Stimulated activated naive B cell treated with anti-CD40 and anti-IgM and Interleukin-4, amounts not matched to agents 10 μg/mL and 1 μg/mL and 100 μg/mL, for 72 hours (primary cell): ENCODE measurements at regions not wholly inside any gene's neighbourhood (a gene's known extent, or its start where the extent isn't known, plus 50 kb on each side); places are given as distances from the start of the nearest gene placed in this dataset.

Source experiments
- ATAC-seq, 2 donors: fragments of 150-1000 bp; cut with Tn5 transposase; replicated peaks; 2 replicates each; pipeline ENCODE4 v1.10.0; 2021; ENCODE audit warnings: moderate library complexity in 1 of 2
- DNase-seq: peaks from one replicate; pipeline ENCODE4 v3.0.0; 2021
- H3K27ac Mint-ChIP-seq: one replicate; pipeline ENCODE4 v1.8.0; 2022; ENCODE audit warnings: mild to moderate bottlenecking, mixed read lengths
- H3K27me3 Mint-ChIP-seq, 2 donors: one replicate each; pipeline ENCODE4 v1.8.0; 2022; ENCODE audit warnings: mixed read lengths in 2 of 2
- H3K36me3 Mint-ChIP-seq, 2 donors: one replicate each; pipeline ENCODE4 v1.8.0; 2022; ENCODE audit warnings: mixed read lengths in 2 of 2, mild to moderate bottlenecking in 1 of 2
- H3K4me1 Mint-ChIP-seq, 2 donors: one replicate each; pipeline ENCODE4 v1.8.0; 2022; ENCODE audit warnings: mixed read lengths in 2 of 2, mild to moderate bottlenecking in 1 of 2
- H3K4me3 Mint-ChIP-seq, 2 donors: one replicate each; pipeline ENCODE4 v1.8.0; 2022; ENCODE audit warnings: mild to moderate bottlenecking in 2 of 2, mixed read lengths in 2 of 2, moderate library complexity in 1 of 2
- H3K9me3 Mint-ChIP-seq, 2 donors: one replicate each; pipeline ENCODE4 v1.8.0; 2022; ENCODE audit warnings: mixed read lengths in 2 of 2, mild to moderate bottlenecking in 1 of 2

DNA sequence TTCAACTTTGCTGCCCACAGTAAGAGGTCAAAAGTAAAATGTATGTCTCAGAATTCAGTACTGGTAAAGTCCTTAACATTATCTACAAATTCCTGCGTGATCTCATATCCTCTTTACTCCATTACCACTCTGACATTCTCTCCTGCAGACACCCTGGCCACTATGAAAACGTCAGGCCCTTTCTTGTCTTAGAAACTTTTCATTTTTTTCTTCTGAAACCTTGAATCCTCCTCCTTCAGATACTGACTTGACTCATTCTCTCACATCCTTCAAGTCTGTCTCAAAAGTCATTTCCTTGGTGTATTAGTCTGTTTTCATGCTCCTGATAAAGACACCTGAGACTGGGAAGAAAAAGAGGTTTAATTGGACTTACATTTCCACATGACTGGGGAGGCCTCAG is 262.3 kb downstream of the POU4F1 start:
- DNase-seq (no peak), ATAC-seq (no peak)
- Mint-ChIP-seq H3K4me3 (no peak overlapping the region), H3K9me3 (peaks cover 2 to 3% of the 10 kb centered on the region in 2 donors), H3K4me1 (no peaks in the 10 kb centered on the region), H3K36me3 (no peaks in the 10 kb centered on the region), H3K27ac (no peak overlapping the region), H3K27me3 (no peaks in the 10 kb centered on the region)

DNA sequence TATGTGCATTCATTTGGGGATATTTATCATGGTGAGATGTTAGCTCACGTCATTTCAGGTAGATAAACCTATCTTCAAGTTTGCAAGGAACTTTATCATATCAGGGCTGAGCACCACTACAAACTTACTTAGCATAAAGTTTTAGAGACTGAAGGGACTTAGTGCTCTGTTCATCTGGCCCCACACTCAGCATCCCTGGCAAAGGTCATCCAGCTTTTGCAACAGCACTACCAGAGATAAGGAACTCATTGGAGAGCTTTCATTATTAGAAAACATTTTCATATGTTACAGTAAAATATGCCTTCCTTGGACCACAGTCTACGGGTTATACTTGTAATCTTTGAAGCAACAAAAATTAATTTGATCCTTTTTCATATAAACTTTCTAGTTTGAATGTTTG is 263.4 kb downstream of the POU4F1 start:
- no peak for DNase-seq
- no peaks in the 10 kb centered on the region for H3K4me1 Mint-ChIP-seq
- no peak overlapping the region for H3K27ac Mint-ChIP-seq
- no peaks in the 10 kb centered on the region for H3K36me3 Mint-ChIP-seq
- H3K27me3 Mint-ChIP-seq, result no peaks in the 10 kb centered on the region
- H3K4me3 Mint-ChIP-seq, result no peak overlapping the region
- peaks cover 2 to 3% of the 10 kb centered on the region in 2 donors for H3K9me3 Mint-ChIP-seq
- no peak for ATAC-seq

DNA sequence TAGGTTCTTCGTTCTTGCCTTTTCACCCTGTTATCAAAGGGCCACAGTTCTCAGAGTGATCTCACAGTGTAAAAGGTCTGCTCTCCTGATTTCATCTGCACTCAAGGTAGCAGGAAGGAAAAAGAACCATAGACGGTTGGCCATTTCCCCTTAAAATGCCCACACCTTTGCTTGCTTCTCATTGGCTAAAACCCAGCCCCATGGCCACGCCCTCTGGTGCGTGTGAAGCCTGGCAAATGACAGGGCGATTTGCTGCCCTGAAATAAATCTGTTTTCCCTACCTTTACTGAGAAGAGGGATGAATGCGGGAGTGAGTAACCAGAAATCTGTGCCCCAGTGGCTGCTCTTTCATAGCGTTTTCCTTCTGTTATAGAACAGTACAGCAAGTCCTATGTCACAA is 269.3 kb downstream of the POU4F1 start:
- Mint-ChIP-seq H3K9me3 (peaks cover 2 to 4% of the 10 kb centered on the region in 2 donors), H3K36me3 (no peaks in the 10 kb centered on the region), H3K4me1 (no peaks in the 10 kb centered on the region), H3K4me3 (no peak overlapping the region), H3K27me3 (peaks cover 0 to 4% of the 10 kb centered on the region in 2 donors), H3K27ac (no peak overlapping the region)
- DNase-seq (no peak), ATAC-seq (no peak)

DNA sequence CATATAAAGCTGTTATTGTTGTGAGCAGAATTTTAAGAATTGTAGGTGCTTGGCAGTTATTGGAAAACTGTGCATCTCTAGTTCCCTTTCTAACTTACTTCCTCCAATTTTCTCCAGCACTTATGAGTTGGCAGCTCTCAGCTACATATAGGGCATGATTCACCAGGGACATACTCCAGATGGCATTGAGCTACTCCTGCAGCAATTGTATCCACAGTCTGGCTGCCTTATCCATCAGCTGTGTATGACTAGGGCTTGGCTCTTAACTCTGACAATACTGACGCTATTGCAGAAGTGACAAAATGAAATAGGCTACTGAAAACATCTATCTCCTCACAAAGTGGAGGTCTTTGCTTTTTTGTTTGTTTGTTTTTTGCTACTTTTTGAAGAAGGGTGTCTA is 276.7 kb downstream of the POU4F1 start:
- no peak for ATAC-seq

DNA sequence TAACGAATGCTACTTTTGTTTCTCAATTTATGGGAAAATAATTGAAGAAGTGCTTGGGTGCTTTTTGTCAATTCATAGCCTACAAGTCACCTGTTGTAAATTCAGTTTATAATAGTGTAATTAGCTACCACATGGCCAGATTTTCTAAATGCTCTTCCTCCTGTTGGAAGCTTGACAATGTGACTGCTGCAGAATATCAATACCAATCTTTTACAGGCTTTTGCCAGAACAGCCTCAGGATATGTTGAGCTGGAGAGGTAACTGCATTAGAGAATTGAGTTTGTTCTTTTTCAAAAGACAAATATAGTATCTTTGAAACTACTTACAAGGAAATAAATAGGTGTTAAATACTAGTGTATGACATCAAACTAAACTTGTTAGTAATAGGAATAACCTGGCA is 277.8 kb downstream of the POU4F1 start:
- H3K27me3 Mint-ChIP-seq, result no peaks in the 10 kb centered on the region

More for the DNA sequence above, 276.7 kb downstream of the POU4F1 start:
- Mint-ChIP-seq H3K27me3 (no peaks in the 10 kb centered on the region), H3K36me3 (no peaks in the 10 kb centered on the region), H3K4me3 (no peak overlapping the region), H3K4me1 (no peaks in the 10 kb centered on the region), H3K9me3 (no peaks in the 10 kb centered on the region), H3K27ac (no peak overlapping the region)
- no peak for DNase-seq

DNA sequence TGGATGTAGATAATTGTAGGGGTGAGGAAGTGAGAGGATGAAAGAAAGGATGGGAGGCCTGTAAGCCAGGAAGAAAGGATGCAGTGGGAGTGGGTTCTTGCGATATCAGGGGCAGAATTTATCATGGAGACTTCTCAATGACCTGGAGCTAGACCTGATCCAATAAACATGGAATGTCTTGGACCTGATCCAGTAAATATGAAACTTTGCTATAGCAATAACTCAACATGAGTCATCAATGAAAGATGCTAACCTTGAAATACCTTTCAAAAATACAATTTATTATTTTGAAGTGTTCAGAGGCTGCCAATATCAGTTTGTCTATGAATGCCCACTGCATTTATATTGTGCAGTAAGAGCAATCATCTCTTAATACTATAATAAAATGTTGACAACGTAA is 279.5 kb downstream of the POU4F1 start:
- Mint-ChIP-seq H3K4me1 (no peaks in the 10 kb centered on the region), H3K9me3 (no peaks in the 10 kb centered on the region), H3K27ac (no peak overlapping the region), H3K36me3 (no peaks in the 10 kb centered on the region), H3K4me3 (no peak overlapping the region), H3K27me3 (peaks cover 0 to 4% of the 10 kb centered on the region in 2 donors)
- ATAC-seq (no peak), DNase-seq (no peak)

More for the DNA sequence above, 277.8 kb downstream of the POU4F1 start:
- H3K36me3 Mint-ChIP-seq, result no peaks in the 10 kb centered on the region
- no peak overlapping the region for H3K27ac Mint-ChIP-seq
- no peak overlapping the region for H3K4me3 Mint-ChIP-seq
- no peak for DNase-seq
- no peaks in the 10 kb centered on the region for H3K4me1 Mint-ChIP-seq
- ATAC-seq, result no peak
- H3K9me3 Mint-ChIP-seq, result no peaks in the 10 kb centered on the region

DNA sequence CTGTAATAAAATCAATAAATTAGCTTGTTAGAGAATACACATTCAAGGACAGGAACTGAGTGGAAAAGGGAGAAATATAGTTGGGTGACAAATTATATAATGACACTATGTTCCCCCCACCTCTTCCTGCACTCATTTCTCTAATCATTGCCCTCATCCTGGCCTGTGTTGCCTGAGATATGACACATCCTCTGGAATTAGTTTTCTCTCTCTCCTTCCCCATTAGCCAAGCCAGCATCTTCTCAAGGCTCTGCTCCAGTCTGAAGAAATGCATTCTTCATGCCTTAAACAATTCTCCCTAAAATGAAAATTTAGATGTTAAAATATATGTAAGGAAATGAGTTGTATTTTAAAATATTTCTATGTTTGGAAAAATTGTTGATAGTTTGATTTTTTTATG is 280.3 kb downstream of the POU4F1 start:
- ATAC-seq, result no peak
- H3K27me3 Mint-ChIP-seq, result peaks cover 0 to 4% of the 10 kb centered on the region in 2 donors
- H3K9me3 Mint-ChIP-seq, result no peaks in the 10 kb centered on the region
- DNase-seq, result no peak
- H3K4me3 Mint-ChIP-seq, result no peak overlapping the region
- H3K36me3 Mint-ChIP-seq, result no peaks in the 10 kb centered on the region
- no peaks in the 10 kb centered on the region for H3K4me1 Mint-ChIP-seq
- no peak overlapping the region for H3K27ac Mint-ChIP-seq

DNA sequence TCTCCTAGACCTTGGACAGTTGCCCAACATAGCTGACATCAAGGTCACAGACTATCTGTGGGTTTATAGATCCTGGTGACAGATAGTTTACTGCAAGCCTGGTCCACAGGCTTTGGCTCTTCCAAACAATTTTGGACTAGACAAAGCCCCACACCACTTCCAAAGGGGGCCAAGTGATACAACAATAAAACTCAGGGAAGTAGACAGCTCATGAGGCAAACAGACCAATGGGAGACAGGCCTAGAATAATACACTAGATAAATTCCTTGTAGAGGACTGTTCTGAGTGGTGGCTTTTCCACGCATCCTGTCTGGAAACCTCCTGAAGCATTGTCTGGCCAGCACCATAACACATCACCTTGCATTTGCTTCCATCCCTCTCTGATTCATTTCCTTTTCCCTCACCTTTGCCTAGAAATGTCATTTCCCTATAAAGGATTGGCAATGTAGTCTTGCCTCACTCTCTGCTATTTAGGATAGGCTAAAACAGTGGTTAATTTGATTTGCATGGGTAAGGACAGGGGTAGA is 284.2 kb downstream of the POU4F1 start:
- Mint-ChIP-seq H3K4me1 (no peaks in the 10 kb centered on the region), H3K27me3 (peaks cover 0 to 4% of the 10 kb centered on the region in 2 donors), H3K4me3 (no peak overlapping the region), H3K9me3 (no peaks in the 10 kb centered on the region), H3K27ac (no peak overlapping the region), H3K36me3 (no peaks in the 10 kb centered on the region)
- ATAC-seq (no peak), DNase-seq (no peak)

DNA sequence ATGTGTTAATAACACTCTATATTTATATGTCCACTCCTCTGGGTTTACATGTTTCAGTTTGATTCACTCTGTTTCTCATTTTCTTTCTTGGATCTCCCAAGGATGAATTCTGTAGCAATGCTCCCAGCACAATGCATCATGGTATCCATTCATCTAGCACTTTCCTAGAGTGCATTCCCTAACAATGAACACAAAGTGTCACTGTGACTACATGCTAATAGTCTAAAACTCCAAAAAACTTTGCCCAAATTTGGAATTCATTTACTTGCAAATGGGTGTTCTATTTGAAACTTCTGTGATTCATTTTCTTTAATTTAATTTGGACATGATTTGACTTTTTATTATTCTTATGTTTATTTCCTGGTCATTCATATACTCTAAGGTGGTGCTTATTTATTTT is 286.3 kb downstream of the POU4F1 start:
- no peak for DNase-seq
- Mint-ChIP-seq H3K4me1 (no peaks in the 10 kb centered on the region), H3K4me3 (no peak overlapping the region), H3K27me3 (peaks cover 0 to 4% of the 10 kb centered on the region in 2 donors), H3K27ac (no peak overlapping the region), H3K9me3 (no peaks in the 10 kb centered on the region), H3K36me3 (no peaks in the 10 kb centered on the region)
- ATAC-seq, result no peak

DNA sequence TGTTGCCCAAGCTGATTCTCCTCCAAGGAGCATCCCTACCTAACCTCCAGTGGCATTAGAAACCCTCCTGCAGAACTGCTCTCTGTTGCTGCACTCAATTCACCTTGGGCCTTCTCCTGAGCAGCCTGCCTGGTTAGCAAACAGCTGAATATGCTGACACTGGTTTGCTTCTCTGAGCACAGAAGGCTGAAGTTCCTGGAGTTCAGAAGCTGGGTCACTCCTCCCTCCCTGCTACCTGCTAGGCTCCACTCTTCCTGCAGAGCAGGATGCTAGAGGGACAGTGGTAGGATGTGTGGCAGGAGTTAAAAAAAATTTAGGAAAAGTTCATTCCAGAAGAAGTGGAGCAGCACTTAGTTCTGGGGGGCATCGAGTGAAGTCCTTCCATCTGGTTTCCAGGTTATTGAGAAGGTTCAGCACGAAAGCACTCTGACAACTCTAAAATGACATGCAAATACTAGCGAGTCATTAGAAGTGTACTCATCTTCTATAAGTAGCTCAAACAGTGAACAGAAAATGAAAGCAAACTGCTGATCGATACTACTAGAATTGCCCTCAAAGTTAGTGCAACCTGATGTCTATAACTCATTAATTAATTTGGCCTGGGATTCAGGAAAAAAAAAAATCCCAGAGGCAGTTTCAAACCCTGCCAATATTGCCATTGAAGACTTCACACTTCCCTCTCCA is 293.7 kb downstream of the POU4F1 start:
- H3K4me3 Mint-ChIP-seq, result no peak overlapping the region
- no peak for ATAC-seq
- DNase-seq, result no peak
- no peak overlapping the region for H3K27ac Mint-ChIP-seq
- H3K9me3 Mint-ChIP-seq, result no peaks in the 10 kb centered on the region
- no peaks in the 10 kb centered on the region for H3K4me1 Mint-ChIP-seq
- no peaks in the 10 kb centered on the region for H3K36me3 Mint-ChIP-seq
- no peaks in the 10 kb centered on the region for H3K27me3 Mint-ChIP-seq

DNA sequence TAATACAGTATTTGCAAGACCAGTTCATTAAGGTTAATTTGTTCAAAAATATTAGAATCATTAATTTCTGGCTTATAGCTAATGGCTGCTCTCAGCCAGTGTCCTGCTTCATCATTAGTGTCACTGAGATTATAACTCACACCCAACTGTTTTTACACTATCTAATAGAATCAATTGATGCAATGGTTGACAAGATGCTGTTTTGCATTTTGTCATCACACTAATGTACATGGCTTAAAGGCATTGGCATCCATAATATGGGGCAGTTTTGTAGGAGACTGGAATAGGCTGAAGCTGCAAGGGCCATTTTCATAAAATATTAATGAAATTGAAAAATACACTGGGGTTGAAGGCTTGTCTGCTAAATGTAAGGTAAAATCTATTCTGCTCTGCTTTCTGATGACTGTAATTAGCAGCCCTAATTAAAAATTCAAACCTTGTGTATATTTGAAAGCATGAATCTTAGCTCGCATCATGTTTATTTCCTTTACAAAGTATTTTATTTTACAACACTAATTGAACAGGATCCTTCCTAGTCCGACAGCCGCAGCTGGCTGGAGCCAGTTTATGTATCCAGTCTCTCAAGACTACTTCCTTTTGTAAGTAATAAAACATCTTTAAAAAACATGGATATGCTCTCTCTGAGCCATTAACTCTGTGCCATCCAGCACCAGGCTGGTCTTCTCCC is 296.7 kb downstream of the POU4F1 start:
- H3K4me1 Mint-ChIP-seq, result no peaks in the 10 kb centered on the region
- ATAC-seq (no peak), DNase-seq (no peak)
- H3K9me3 Mint-ChIP-seq, result no peaks in the 10 kb centered on the region
- H3K27me3 Mint-ChIP-seq, result no peaks in the 10 kb centered on the region
- H3K27ac Mint-ChIP-seq, result no peak overlapping the region
- no peaks in the 10 kb centered on the region for H3K36me3 Mint-ChIP-seq
- no peak overlapping the region for H3K4me3 Mint-ChIP-seq

DNA sequence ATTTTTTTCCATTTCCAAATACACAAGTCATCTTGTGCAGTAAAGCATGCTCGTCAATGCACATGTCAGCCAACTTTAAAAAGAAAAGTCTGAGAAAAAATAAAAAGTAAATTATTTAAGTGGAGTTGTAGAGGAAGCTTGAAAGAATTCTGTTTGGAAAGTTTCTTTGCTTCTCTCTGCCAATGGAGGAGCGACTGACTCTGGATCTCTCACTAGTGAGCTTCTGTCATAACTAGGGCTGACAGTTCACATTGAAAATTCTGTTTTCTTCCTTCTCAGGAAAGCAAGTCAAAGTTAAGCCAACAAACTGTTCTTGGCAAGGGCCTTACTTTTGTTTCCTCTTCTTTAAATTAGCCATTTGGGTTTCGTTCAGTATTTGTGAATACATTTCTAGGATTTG is 298.2 kb downstream of the POU4F1 start:
- Mint-ChIP-seq H3K27ac (no peak overlapping the region), H3K9me3 (no peaks in the 10 kb centered on the region), H3K4me1 (no peaks in the 10 kb centered on the region), H3K27me3 (no peaks in the 10 kb centered on the region), H3K36me3 (no peaks in the 10 kb centered on the region), H3K4me3 (no peak overlapping the region)
- DNase-seq (no peak), ATAC-seq (no peak)

DNA sequence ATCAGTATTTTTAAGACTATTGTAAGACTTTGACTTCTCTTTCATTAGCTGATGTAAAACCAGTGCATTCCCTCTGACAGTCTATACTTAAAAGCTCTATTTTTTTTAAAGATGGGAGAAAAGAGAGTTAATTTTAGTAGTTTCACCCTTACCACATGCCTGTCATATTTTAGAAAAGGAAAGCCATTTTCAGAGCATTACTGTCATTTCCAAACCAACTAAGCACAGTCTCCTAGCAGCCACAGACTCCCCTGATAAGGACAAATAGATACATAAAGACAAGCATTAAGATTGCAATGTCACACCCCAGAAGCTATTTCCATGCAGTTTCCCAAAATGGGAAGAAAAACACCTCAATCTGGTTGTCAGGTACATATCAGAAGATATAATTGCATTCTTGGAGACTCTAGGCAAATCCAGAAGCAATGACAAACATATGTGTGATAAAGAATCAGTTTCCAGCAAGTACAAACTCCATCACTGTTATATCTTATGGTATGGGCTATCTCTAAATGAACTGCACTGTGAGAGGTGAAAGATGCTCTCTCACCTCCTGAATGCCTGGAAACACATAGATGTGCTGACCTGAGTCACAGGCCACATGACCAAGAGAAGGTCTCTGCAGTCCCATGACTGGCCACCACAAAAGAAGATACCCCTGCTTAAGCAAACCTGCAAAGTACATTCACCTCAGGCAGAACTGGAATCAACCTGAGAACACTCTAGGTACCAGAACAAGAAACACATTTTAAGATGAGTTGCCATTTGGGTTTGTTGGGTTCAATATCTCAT is 303.3 kb downstream of the POU4F1 start:
- Mint-ChIP-seq H3K4me3 (no peak overlapping the region), H3K27ac (no peak overlapping the region), H3K4me1 (no peaks in the 10 kb centered on the region), H3K27me3 (peaks cover 0 to 5% of the 10 kb centered on the region in 2 donors), H3K36me3 (no peaks in the 10 kb centered on the region), H3K9me3 (no peaks in the 10 kb centered on the region)
- DNase-seq (no peak), ATAC-seq (peak in 1 of 2 donors; percentile 42)

DNA sequence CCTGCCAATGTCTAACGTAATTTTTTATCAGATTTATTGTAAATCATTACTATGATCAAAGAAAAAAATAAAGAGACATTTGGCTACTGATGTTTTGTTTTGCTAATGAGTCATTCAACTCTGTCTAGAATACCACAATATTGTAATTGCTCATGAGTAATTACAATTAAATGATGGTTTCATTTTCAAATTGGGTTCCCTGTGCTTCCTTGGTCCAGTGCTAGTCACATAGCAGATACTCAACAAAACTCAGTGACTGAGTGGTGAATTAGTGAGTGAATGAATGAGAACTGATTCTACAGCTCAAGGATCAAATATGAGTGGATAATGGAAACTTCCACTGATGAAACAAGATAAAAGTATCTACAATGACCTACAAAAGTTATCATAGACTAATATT is 304.7 kb downstream of the POU4F1 start:
- Mint-ChIP-seq H3K4me1 (no peaks in the 10 kb centered on the region), H3K9me3 (no peaks in the 10 kb centered on the region), H3K36me3 (no peaks in the 10 kb centered on the region), H3K27ac (no peak overlapping the region), H3K27me3 (peaks cover 0 to 5% of the 10 kb centered on the region in 2 donors), H3K4me3 (no peak overlapping the region)
- ATAC-seq (no peak), DNase-seq (no peak)
